ENCODE measurements at regions not wholly inside any gene's neighbourhood (a gene's known extent, or its start where the extent isn't known, plus 50 kb on each side); places are given as distances from the start of the nearest gene placed in this dataset.

DNA sequence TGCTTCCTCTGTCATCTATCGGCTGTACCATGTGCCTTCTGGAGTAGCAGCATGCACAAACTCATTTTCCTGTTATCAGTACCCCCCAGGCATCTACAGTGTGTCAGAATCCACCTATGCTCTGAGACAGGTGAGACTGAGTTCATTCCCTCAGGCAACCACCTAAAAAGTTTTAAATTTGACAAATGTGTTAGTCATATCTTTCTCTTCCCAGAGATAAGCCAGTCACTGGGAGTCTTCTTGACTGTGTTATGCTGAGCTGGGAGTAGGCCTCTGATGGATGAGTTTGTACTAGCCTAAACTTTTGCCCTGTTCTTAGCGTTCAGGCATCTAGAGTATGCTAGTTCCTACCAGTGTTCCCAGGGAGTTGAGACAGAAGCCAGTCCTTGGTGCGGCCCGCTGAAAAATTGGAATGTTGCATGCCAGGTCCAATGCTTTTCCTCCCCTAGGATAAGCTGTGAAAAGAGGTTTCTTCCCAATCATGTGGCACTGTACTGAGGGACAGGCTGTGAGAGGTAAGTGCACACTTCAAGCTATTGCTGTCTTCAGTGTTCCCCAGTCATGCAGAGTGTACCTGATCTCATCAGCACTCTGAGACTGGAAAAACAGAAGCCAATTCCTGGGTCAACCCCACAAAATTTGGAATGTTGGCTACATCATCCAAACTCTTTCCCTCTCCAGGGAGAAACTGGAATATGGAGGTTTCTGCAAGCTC is 1202.3 kb downstream of the NCAM2 start:
- DNase-seq: no peak

DNA sequence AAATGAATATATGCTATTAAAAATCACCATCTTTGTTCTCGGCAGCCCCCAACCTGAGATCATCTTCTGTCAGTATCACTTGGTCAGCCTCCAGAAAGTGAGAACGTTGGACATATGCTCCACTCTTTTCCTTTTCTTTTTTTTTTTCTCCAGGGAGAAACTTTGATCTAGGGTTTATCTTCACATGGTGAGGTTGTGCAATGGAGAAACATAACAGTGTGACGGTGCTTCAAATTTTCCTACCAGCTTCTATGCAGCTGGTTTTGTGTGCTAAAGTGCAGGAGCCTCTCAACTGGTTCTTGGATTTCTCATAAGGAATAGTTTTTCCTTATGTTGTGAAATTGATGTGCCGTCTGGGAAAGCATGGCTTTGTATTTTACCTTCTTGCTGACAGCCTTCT is 1202.9 kb downstream of the NCAM2 start:
- DNase-seq: no peak

DNA sequence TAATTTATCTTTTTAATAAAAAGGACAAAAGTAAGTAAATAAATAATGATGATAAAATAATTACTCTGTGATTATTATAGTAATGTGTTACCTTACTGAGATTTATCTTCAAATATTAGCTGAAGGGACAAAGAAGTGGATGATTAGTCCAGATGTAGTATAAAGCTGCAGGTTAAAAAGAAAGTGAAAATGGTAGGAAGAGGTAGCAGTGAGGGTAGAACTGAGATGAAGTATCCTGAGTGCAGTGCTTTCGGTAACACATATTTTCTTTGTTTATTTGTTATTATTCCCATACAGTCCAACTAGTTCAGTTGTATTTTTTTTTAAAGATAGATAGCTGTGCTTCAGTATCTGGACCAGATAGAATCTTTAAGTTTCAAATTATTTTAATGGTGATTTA is 1203.5 kb downstream of the NCAM2 start:
- DNase-seq: no peak

DNA sequence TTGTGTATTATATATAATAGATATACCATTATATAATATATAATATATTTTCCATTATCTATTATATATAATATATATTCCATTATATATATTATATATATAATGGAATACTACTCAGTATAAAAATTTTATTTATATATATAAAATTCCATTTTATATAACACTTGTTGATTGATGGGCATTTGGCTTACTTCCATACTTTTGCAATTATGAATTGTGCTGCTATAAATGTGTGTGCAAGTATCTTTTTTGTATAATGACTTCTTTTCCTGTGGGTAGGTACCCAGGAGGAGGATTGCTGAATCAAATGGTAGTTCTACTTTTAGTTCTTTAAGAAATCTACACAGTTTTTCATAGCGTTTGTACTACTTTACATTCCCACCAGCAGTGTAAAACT is 1211.1 kb downstream of the NCAM2 start:
- no peak for DNase-seq

DNA sequence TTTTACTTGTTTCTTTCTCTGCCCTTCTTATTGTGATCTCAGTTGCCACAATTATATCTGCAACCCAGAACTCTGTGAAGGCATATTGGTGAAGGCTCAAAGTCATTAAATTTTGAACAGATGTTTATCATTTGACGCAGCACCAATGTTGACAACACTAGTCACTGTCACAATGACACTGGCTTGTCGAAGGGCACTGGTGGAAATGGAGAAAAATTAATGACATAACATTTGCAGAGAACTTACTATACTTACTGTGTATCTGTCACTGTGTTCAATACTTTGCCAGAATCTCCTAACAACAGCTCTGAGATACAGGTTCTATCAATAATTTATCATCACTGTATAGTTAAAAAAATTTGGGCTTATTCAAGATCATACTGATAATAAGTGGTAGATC is 1213.7 kb downstream of the NCAM2 start:
- DNase-seq: no peak

DNA sequence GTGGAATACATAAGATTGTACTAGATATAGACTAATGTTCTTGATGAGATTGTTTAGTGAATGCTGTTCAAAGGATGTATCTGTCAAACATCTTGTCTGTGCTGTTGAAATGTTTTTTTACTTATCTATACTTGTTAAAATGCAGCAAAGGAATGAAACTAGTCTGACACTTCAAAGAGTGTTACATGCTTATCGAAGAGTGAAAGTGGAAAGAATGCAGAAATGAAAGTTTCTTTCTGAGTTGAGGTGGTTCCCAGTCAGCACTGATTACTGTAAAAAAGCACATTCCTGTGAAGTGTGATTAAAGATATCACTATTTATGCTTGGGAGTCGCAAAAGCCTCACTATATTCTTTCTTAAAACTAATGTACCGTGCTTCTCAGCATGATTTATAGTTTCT is 1225.2 kb downstream of the NCAM2 start:
- no peak for DNase-seq

DNA sequence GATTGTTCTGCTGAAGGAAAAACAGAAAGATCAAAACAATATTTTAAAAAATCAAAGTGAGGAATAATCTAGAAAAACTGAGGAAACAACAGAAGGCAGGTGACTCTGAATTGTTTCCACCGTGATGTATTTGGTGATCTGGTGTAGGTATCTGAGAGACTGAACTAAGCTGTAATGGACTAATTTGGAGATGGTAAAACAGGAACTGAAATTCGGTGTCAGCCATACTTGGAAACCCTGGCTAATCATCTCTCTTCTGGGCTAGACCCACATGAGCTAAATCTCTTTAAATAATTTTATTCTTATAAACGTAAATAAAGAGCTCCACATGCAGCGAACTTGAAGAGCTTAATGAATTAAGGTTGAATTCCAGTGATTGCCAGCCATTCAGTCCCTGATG is 1226.1 kb downstream of the NCAM2 start:
- no peak for DNase-seq

DNA sequence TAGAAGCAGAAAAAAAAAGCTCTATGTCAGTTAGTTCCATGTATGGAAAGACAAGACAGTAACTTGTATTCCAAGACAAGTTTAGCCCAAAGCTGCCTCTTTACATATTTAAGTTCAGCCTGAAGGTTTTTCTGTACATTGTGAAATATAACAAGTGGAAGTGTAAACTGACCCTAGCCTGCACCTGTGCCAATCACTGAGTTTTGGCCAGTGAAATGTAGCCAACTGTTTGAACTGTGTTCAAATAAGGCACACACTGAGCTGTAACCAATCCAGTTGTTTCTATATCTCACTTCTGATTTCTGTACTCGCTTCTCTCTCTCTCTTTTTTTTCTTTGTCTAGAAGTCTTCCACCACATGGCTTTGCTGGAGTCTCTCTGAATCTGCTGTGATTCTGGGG is 1227.1 kb downstream of the NCAM2 start:
- no peak for DNase-seq

DNA sequence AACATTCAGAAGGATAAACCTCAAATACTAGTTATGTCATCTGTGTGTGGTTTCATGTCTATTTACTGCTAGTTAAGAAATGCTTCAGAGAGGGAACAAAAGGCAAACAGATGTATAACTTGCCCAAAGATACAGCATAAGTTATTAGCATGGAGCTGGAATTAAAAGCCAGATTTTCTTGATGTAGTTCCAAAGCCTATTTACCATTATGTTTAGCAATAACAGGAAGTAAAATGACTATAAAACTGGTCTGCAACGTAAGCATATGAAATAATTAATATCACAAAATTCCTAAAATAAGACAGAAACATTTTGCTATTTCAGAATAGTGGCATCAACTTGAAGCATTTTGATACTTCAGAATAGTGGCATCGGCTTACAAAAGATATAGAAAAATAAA is 1232.8 kb downstream of the NCAM2 start:
- no peak for DNase-seq

DNA sequence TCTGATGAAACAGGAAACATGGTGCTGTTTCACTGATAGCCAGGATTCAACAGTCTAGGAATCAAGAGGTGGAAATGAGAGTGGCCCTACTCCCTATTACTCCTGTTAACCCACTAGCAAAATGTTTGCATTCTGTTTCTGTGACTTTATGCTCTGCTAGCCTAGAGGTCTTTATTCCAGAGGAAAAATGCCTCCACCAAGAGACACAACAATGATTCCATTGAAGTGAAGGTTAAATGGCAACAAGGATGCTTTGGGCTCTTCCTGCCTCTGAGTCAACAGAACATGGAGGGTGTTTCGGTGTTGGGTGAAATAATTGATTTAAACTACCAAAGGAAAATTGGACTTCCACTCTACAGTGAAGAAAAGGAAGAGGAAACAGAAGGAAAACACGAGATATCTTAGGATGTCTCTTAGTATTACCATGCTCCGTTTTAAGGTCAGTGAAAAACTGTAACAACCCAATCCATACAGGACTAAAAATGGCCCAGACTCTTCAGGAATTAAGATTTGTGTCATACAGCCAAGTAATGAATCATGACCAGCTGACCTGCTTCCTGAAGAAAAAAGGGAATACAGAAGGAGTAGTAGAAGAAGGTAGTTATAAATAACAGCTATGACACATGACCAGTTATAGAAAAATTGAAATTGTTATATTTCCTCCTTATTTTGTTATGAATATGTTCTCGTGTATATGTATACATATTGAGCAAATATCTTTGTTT is 1237.8 kb downstream of the NCAM2 start:
- no peak for DNase-seq

DNA sequence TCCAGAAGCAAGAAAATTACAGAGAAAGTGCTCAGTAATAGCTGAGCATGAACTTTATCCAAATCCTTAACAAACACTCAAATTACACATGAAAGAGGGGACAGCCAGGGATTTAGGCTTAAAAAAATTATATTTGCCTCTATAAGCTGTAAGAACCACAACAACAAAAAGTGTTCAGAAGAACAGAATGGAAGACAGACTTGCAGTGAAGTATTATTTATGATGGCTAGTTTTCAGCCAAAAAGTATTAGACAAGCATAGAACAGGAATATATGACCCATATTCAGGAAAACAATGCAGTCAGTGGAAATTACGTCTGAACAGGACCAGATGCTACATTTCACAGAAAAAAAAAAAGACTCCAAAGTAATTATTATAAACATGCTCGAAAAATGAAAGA is 1246.3 kb downstream of the NCAM2 start:
- DNase-seq: no peak

DNA sequence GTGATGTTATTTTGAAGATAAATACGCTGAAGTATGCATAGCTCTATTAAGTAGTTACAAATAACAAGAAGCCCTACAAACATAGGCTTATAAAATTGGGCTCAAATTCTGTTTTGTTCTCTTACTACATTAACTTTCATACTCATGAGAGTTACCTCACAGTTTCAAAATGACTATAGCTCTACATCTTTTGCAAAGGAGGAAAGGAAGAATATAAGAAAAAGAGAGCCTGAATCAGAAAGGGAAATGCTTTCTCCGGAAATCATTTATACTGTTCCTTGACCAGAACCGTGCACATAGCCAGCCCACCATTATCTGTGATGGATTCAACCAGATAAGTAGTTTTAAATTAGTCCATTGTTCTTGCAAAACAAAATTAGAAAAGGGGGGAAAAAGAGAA is 1252.1 kb downstream of the NCAM2 start:
- no peak for DNase-seq

DNA sequence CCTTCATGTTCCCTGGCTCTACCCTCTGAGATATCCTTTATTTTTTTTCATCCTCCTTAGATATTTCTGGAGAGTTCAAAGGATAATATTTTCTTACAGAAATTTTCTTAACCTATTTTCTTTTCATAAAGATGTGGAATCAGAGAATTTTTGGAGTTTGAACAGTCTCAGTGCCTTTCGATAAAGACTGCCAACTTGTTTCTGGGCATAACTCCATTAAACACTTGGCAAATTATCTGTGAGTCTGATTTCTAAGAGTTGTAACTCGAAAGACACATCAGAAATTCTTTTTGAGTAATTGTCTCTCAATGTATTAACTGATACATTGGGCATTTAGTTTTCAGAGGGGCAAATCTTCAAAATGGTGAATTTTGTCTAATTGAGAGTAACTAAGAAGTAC is 1255.6 kb downstream of the NCAM2 start:
- no peak for DNase-seq

DNA sequence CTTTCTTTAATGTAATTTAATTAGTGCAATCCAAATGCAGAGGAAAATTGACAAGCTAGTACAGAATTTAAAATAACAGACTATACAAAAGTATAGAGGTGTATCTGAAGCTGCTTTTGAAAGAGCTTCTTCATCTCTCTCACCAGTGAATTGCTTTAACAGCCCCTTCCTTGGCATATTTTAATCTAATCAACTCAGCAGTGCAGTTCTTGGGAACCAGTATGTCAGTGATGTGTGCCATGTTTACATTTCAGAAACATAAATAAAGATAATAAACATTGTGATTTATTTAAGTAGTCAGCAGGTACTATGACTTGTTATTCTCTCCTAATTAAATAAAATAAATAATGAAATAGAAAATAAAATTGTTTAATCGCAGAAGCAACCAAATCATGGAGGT is 1260.6 kb downstream of the NCAM2 start:
- no peak for DNase-seq

DNA sequence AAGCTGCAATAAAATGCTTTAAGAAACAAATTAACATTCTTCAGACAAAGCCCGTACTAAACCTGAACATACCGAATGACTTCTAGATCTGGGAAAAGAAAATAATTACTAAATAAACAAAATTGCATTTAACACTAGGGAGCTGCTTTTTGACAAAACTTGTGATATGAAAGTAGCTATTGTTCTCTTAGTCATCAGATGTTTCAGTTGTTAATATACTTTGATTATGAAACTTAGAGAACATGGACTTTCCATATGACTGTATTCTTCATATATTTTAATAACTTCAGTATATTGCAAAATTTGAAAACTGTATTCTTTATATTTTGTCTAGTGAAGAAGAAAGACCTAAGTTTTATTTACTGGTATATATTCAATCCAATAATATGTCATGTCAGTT is 1262.1 kb downstream of the NCAM2 start:
- no peak for DNase-seq

DNA sequence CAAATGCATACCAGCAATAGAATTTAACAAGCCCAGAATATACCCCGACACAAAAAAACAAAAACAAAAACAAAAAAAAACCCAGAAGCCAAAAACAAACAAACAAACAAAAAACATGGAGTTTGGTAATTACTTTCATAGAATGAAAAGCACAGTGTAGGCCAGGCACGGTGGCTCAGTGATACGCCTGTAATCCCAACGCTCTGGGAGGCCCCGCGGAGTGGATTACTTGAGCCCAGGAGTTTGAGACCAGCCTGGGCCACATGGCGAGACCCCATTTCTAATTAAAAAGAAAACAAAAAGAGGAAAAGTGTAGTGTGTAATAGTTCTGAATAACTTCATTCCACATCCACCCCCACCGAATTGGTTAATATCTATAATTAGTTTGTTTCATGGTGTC is 1265.7 kb downstream of the NCAM2 start:
- no peak for DNase-seq

DNA sequence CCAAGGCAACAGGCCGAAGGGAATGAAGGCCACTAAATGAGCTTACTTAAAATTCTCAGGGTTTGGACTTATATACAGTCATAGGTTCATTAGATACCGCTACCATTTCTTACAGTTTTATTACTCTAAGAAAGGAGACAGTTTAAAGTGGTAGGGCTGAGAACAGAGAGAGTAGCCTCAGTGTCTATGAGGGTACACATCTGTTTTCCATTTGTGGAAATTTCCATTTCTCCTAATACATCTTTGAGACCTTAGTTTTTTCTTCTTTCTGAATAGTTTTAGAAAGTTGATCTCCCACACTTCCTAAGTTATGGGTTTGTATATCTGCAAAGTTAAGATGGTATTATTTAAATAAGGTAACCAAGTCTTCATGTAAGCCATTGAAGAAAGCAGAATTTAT is 1279.1 kb downstream of the NCAM2 start:
- DNase-seq: no peak

DNA sequence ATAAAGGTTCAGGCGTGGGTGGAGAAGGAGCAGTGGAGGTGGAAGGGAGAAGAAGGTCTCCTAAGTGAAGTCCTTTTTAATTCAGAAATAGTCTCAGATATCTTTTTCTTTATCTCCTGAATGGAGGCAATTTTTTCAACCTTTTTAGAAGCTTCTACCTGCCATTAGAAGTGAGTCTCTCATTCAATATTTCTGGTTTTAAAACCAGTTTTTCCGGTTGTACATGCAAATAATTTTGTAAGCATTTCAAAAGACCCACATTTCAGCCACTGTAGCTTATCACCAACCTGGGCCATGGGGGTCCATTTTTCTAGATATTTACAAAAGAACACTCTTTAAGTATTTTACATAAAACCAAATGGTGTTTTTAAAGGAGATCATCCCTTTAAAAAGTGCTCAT is 1280.2 kb downstream of the NCAM2 start:
- DNase-seq: no peak

DNA sequence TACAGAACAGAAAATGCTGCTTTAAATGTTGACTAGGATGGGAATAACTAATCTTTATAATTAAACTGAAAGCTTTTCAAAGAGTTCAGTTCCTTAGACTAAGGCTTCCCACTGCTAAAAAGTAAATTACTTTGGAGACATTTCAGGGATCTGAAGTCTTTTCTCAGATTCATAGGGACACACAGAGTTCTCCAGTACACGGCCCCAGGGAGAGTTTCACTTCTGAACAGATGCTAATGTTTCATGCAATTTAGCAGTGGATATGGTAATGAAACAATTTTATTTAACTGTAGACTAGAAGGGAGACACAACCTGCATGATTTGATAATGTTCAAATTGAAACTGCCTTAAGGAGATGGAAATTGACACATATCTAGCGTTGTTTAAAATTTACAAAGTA is 1282.6 kb downstream of the NCAM2 start:
- no peak for DNase-seq

DNA sequence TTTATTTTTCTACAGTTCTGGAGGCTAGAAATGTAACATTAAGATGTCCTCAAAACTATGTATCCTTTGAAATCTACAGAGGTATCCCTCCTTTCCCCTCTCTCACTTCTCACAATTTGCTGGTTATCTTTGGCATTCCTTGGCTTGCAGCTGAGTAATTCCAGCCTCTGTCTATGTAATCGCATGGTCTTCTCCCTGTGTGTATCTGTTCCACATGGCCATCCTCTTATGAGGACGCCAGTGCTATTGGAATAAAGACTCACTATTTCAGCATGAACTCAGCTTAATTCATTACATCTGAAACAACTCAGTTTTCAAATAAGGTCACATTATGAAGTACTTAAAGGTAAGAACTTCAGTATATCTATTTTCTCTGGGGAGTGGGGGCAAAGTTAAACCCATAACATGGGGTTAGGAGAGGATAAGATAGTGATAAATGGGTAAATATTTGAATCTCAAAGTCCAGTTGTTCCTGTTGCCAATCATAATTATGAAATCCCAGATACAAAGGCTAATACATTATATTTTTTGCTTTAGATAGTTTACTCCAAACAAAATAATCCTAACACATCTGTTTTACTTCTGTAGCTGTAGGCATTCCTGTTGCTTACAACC is 1290.8 kb downstream of the NCAM2 start:
- no peak for DNase-seq

DNA sequence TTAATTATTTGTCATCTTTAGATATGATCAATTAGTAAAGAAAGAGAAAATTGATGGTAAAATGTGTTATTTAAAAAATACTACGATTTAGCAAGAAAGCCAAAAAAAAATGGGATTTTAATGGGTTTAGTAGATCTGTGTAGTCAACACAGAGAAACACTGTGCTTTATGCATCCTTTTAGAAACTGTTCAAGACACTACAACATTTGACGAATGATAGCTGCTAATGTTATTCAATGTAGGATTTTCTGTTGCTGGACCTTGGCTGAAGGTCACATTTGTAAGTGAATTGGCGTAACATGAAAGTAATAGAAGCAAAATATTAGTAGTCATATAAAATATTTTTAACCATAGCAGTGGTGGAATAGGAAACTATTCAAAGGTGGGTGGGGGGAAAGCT is 1293.9 kb downstream of the NCAM2 start:
- no peak for DNase-seq

DNA sequence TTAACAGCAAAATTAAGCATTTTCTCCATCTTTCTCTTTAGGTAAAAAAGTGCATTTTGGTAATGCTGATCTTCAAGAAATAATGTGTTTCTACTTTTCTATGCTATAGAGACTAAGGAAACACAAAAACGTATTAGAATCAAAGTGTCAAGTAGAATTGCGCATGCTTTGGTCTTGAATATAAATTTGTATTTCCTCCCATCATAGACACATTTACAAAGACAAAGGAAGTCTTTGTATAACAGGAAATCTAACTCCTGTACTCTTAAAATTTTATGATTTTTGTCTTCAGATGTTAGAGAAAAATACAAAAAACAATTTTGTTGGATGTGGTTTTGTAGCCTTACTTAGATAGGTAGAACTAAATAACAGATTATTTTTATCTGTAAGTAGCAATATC is 1299.4 kb downstream of the NCAM2 start:
- no peak for DNase-seq

DNA sequence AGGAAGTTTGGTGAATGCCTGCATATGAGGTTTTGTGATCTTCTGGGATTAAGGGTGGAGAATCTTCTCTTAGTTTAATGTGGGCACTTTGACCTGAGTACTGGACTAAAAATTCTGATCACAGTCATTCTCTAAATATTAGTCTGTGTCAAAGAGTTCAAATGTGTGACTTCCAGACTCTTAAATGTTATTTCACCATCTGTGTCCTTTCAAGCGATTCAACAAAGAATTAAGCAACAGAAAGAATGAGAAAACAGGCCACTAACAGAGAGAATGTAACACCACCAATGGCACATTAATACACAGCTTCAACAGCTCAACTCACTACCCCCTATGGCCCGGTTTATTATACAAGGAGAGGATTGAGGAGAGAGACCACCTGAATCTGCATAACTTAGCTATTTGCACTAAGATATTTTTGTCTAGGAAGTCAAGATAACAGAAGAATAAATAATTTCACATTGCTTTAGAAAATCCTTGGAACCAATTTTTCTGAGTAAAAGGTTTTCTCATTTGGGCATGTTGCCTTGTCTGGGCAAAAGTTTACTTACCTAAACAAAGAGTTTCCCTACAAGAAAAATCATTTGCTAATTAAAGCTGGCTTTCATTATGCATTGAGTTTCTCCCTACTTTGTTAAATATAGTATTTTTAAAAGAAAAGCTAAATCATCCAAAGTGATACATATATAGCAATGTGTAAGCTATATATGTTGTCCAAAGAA is 1313.7 kb downstream of the NCAM2 start:
- no peak for DNase-seq

DNA sequence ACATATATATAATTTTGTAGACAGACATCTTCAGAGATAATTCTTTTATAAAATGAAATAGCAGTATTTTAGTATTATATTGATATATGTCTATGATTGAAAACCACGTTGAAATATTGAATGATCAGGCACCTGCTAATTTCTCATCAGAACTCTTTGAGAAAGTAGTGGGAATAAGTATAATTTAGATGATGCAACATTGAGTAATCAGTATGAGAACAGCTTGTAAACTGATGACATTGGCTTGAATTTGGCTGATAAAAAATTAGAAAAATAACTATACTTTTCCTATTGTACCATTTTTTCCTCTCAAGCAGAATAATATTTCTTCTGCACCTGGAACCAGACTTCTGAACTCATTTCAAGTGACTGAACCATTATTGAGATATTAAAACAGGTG is 1316.8 kb downstream of the NCAM2 start:
- no peak for DNase-seq
